Colonic mucosa (tissue), 4 donors: ENCODE measurements at regions not wholly inside any gene's neighbourhood (a gene's known extent, or its start where the extent isn't known, plus 50 kb on each side); places are given as distances from the start of the nearest gene placed in this dataset. TPM values are rescaled to one million over a fixed set of nuclear protein-coding genes. Genes with fewer than 3 reads are reported as not detected.

Source experiments
- DNase-seq: peaks from one replicate; pipeline ENCODE4 v3.0.0-alpha.2; 2020
- H3K27ac ChIP-seq: fragments of 200-600 bp; one replicate; pipeline ENCODE4 v1.8.0; 2021
- H3K27me3 ChIP-seq: fragments of 200-600 bp; one replicate; pipeline ENCODE4 v1.8.0; 2021
- H3K36me3 ChIP-seq: fragments of 200-600 bp; one replicate; pipeline ENCODE4 v1.8.0; 2021
- H3K4me1 ChIP-seq: fragments of 200-600 bp; one replicate; pipeline ENCODE4 v1.8.0; 2021; ENCODE audit warnings: mild to moderate bottlenecking
- H3K4me3 ChIP-seq: fragments of 200-600 bp; one replicate; pipeline ENCODE4 v1.8.0; 2021
- H3K9ac ChIP-seq, 2 donors: one replicate each; pipeline ENCODE4 v1.7.0; 2013; ENCODE audit warnings: control low read depth in 2 of 2, low read depth in 2 of 2, low read length in 2 of 2
- H3K9me3 ChIP-seq: fragments of 200-600 bp; one replicate; pipeline ENCODE4 v1.8.0; 2021
- intact Hi-C: fragments of 100-400 bp; cut with DNase I; formaldehyde crosslinking; loops from one replicate; pipeline ENCODE4 v1.14.1; 2022
- microRNA-seq: library from miRNA; unstranded; fragments of <30 nt; microRNA quantifications from one replicate; pipeline ENCODE4, GENCODE V29; 2019
- TF ChIP-seq, protein P1 (sequence below): fragments of 200-600 bp; IDR thresholded peaks from one replicate; pipeline ENCODE4 v1.8.0; 2022; ENCODE audit warnings: antibody characterized with exemption, mild to moderate bottlenecking
- donor health status: healthy.
- donor health status: DM: no; HTN: no; CAD: no.
- donor health status: DM: no; HTN: no; CAD: no.

DNA sequence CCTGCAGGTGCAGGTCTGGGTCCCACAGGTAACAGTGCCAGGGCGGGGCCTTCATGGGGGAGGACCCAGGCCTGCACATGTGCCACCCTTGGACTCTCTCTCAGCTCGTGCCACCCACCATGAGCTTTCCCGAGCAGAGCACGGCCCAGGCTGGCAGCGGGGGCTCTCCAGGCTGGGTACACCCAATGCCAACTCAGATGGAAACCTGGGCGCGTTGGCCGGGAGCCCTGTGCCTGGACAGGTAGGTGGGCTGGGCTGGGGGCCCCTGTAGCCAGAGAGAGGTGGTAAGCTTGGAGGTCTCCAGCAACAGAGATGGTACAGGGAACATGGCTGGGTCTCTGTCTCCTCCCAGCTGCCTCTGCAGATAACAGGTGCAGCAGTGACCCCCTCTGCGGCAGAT is 69.9 kb upstream of the ADARB2 start:
- H3K36me3 ChIP-seq = no peaks in the 10 kb centered on the region
- H3K27ac ChIP-seq = no peak overlapping the region
- H3K4me3 ChIP-seq = no peak overlapping the region
- no peaks in the 10 kb centered on the region for H3K27me3 ChIP-seq
- DNase-seq = no peak
- H3K9me3 ChIP-seq = no peaks in the 10 kb centered on the region
- intact Hi-C loops = no loop called here
- no peaks in the 10 kb centered on the region for H3K4me1 ChIP-seq
- H3K9ac ChIP-seq = no peak overlapping the region
- TF ChIP-seq, protein P1, sequence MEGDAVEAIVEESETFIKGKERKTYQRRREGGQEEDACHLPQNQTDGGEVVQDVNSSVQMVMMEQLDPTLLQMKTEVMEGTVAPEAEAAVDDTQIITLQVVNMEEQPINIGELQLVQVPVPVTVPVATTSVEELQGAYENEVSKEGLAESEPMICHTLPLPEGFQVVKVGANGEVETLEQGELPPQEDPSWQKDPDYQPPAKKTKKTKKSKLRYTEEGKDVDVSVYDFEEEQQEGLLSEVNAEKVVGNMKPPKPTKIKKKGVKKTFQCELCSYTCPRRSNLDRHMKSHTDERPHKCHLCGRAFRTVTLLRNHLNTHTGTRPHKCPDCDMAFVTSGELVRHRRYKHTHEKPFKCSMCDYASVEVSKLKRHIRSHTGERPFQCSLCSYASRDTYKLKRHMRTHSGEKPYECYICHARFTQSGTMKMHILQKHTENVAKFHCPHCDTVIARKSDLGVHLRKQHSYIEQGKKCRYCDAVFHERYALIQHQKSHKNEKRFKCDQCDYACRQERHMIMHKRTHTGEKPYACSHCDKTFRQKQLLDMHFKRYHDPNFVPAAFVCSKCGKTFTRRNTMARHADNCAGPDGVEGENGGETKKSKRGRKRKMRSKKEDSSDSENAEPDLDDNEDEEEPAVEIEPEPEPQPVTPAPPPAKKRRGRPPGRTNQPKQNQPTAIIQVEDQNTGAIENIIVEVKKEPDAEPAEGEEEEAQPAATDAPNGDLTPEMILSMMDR = no peak

GRCh38 chr10:1802413-1802812 is 65.1 kb upstream of the ADARB2 start:
- Histone ChIP-seq H3K27ac (no peak overlapping the region), H3K27me3 (no peaks in the 10 kb centered on the region), H3K9ac (no peak overlapping the region), H3K4me3 (no peak overlapping the region), H3K36me3 (no peaks in the 10 kb centered on the region), H3K9me3 (no peaks in the 10 kb centered on the region), H3K4me1 (no peaks in the 10 kb centered on the region)
- intact Hi-C loops = no loop called here
- DNase-seq = no peak
- TF ChIP-seq, protein P1 = no peak

DNA sequence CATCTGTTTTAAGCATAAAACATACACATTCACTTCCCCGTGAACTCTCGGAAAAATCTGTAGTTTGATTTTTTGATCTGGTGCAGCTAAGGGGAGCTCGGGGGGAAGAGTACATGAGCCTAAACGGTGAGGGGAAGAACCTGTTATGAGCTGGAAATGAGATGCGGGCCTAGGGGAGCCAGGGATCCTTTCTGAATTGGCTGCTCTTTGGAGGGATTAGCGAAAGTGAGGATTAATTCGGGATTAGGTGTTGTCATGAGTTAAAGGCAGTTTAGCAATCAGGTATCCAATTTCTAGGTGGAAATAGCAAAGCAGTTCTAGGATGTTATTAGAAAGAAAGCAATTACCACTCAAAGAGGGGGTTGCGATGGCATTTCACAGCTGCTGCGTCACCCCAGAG is 51.1 kb upstream of the ADARB2 start:
- no peak for DNase-seq
- Histone ChIP-seq H3K4me1 (no peaks in the 10 kb centered on the region), H3K4me3 (no peak overlapping the region), H3K9me3 (no peaks in the 10 kb centered on the region), H3K9ac (no peak overlapping the region), H3K27me3 (no peaks in the 10 kb centered on the region), H3K36me3 (no peaks in the 10 kb centered on the region), H3K27ac (no peak overlapping the region)
- TF ChIP-seq, protein P1 = no peak
- intact Hi-C loops = no loop called here

Small RNA genes lying in the stretch of these regions (microRNA-seq; reads per million reads assigned to microRNA genes)
- not detected for gene MIR6072
